Epithelial cell of esophagus (primary cell): ENCODE measurements at regions not wholly inside any gene's neighbourhood (a gene's known extent, or its start where the extent isn't known, plus 50 kb on each side); places are given as distances from the start of the nearest gene placed in this dataset.

Experiments
- DNase-seq: peaks from one replicate; pipeline ENCODE4 v3.0.0; 2010; ENCODE audit warnings: low read depth
- H3K4me3 ChIP-seq: 2 replicates; pipeline ENCODE4 v1.5.1; 2011; ENCODE audit warnings: mild to moderate bottlenecking, low read length, control low read depth
- TF ChIP-seq, protein P1 (sequence below): IDR thresholded peaks from 2 replicates; pipeline ENCODE4 v1.5.1; 2011; ENCODE audit warnings: low read depth, mild to moderate bottlenecking, low read length, control low read depth, inconsistent platforms; ENCODE audit not compliant: insufficient read depth; ENCODE audit errors: missing control alignments

DNA sequence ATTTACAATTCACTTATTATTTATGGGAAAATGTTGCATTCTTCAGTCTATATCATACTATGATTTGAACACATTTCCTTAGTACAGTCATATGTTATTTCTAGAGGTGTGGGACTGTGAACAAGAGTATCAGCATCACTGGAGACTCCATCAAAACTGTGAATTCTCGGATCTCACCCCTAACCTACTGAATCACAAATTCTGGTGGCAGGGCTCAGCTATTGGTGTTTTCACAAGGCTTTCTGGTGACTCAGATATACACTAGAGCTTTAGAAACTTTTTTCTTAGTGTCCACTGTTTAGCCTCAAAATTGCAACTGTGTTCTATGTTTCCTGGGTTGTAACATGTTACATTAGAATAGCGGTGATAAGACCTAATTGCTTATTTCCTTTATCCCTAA lies 352.9 kb upstream of the DDI1 start:
- DNase-seq: no peak
- TF ChIP-seq, protein P1, sequence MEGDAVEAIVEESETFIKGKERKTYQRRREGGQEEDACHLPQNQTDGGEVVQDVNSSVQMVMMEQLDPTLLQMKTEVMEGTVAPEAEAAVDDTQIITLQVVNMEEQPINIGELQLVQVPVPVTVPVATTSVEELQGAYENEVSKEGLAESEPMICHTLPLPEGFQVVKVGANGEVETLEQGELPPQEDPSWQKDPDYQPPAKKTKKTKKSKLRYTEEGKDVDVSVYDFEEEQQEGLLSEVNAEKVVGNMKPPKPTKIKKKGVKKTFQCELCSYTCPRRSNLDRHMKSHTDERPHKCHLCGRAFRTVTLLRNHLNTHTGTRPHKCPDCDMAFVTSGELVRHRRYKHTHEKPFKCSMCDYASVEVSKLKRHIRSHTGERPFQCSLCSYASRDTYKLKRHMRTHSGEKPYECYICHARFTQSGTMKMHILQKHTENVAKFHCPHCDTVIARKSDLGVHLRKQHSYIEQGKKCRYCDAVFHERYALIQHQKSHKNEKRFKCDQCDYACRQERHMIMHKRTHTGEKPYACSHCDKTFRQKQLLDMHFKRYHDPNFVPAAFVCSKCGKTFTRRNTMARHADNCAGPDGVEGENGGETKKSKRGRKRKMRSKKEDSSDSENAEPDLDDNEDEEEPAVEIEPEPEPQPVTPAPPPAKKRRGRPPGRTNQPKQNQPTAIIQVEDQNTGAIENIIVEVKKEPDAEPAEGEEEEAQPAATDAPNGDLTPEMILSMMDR: no peak

DNA sequence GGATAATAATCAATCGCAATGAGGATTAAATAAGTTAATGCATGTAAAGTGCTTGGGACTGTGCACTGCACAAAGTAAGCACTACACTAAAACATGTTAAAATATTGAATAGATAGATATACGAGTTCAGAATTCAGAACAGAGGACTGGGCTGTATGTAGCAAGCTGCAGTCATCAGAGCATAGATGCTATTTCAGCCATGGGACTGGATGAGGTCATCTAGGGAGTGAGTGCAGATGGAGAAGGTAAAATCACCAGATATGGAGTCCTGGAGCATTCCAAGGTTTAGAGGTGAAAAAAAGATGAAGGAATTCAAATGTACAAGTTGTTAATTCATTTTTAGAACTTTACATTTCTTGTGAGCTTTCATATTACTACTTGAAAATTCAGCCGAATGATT lies 347.5 kb upstream of the DDI1 start:
- no peak for DNase-seq
- TF ChIP-seq, protein P1: no peak
- no peak overlapping the region for H3K4me3 ChIP-seq

More for the DNA sequence above, 352.9 kb upstream of the DDI1 start:
- H3K4me3 ChIP-seq: no peak overlapping the region

DNA sequence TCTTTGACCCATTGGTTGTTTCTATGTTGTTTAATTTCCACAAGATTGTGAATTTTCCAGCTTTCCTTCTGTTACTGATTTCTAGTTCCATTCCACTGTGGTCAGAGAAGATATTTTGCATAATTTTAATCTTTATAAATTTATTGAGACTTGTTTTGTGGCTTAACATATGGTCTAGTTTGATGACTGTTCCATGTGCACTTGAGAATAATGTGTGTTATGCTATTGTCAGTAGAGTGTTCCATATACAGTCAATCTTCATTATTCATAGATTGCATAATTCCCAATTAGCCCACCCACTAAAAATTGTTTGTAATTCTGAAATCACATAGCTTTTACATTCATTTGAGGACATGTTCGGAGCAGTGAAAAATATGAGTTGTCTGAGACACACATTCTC lies 346.1 kb upstream of the DDI1 start:
- H3K4me3 ChIP-seq: no peak overlapping the region
- TF ChIP-seq, protein P1: no peak
- no peak for DNase-seq

DNA sequence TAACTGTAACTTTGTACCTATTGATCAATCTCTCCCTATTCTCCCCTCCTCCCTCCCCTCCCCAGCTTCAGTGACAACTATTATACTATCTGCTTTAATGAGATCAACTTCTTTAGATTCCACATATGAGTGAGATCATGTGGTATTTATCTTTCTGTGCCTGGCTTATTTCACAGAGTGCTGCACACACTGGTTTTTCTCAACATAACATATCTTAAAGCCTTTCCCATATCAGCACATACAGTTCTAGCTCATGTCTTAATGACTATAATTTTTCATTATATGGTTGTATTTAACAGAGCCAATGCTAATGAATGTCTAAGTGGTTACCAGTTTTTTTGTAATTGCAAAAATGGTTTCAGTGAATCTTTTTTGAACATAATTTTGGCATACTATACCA lies 340.3 kb upstream of the DDI1 start:
- no peak for DNase-seq
- TF ChIP-seq, protein P1: no peak
- H3K4me3 ChIP-seq: no peak overlapping the region

DNA sequence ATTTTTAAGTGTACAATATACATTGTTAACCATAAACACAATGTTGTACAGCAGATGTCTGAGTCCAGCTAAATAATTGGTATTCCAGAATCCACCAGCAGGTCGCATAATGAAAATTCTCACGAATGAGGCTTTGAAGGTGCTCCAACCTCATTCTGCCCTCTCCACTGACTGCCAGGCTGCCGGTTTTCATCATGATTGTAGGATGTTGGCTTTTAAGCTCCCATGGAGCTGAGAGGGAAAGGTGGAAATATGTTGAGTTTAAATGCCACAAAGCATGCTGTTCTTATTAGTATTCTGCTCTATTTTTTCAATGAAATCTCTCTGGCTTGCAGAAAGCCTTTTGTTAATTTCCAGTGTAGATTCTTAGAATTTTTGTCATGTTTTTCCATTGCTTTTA lies 337.2 kb upstream of the DDI1 start:
- DNase-seq: no peak
- H3K4me3 ChIP-seq: no peak overlapping the region
- TF ChIP-seq, protein P1: no peak

DNA sequence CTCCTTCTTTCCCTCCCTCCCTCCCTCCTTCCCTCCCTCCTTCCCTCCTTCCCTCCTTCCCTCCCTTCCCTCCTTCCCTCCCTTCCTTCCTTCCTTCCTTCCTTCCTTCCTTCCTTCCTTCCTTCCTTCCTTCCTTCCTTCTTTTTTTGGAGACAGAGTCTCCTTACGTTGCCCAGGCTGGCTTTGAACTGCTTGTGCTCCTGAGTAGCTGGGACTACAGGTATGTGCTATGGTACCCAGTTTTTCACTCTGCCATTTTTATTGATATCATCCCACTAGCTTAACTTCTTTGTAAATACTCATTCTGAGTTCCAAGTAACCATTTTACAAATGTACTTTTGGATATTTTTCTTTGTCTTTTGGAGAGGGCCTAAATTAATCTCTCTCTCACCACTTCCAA lies 336.8 kb upstream of the DDI1 start:
- TF ChIP-seq, protein P1: no peak
- DNase-seq: no peak
- no peak overlapping the region for H3K4me3 ChIP-seq

DNA sequence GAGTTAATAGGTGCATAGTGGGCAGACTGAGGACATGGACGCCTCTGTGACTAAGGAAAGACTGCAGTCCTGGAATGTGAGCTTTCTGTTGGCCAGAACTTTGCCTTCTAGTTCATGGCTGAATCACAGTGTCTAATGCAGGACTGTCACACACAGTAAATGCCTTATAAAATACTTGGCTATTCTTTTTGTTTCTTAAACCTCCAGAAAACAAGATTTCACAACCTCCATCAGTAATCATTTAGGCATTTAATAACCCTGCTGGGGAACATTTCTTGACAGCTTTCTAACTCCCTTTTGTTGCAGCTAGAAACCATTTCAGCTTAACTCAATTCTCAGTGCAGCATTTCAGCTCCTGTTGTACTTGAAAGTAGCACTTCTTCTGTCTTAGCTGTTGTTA lies 335.8 kb upstream of the DDI1 start:
- TF ChIP-seq, protein P1: no peak
- H3K4me3 ChIP-seq: no peak overlapping the region
- DNase-seq: peak; percentile 74
